Endothelial cell of umbilical vein (primary cell): ENCODE measurements at regions not wholly inside any gene's neighbourhood (a gene's known extent, or its start where the extent isn't known, plus 50 kb on each side); places are given as distances from the start of the nearest gene placed in this dataset.

Experiments used
- BruUV-seq: library from RNA; stranded (reverse); fragments of 400-500 nt; replicated peaks from 2 replicates; lab custom pipeline; 2021; lab: Mats Ljungman, UMichigan
- CTCF ChIA-PET: fragments of 300-600, 350-600 bp; sonication (Branson Sonifier 250); formaldehyde crosslinking; loops from one replicate; lab custom pipeline; 2021; ENCODE audit warnings: antibody characterized with exemption, inconsistent platforms; lab: Charles Lee
- POLR2A ChIA-PET: fragments of 300-600, 350-600 bp; sonication (Branson Sonifier 250); formaldehyde crosslinking; loops from one replicate; lab custom pipeline; 2021; ENCODE audit warnings: antibody characterized with exemption, inconsistent platforms; lab: Charles Lee
- DNase-seq: peaks from one replicate; pipeline ENCODE4 v3.0.0-alpha.2; 2011; ENCODE audit warnings: low read depth, low spot score
- FAIRE-seq: peaks from 2 replicates; lab custom pipeline; 2011; peaks lifted over from hg19 to GRCh38; lab: Jason Lieb, UNC
- H2AFZ ChIP-seq: 2 replicates; pipeline ENCODE4 v1.6.0; 2012; ENCODE audit warnings: low read depth, low read length, control low read depth, inconsistent platforms
- H3K27ac ChIP-seq: 2 replicates; pipeline ENCODE4 v1.5.1; 2011; ENCODE audit warnings: low read depth, mild to moderate bottlenecking, control low read depth, low read length, moderate library complexity; ENCODE audit not compliant: insufficient read depth
- H3K27me3 ChIP-seq, 2 experiments: 2 replicates each; pipeline versions ENCODE4 v1.6.0 to v1.6.1; 2011; ENCODE audit warnings: low read length in 2 of 2, mixed read lengths in 1 of 2; ENCODE audit not compliant: control insufficient read depth in 2 of 2, insufficient read depth in 2 of 2
- H3K36me3 ChIP-seq, 2 experiments: 2 replicates in 1 of 2; 3 replicates in 1 of 2; pipeline ENCODE4 v1.5.1; 2011; ENCODE audit warnings: low read length in 2 of 2, mild to moderate bottlenecking in 1 of 2, moderate library complexity in 1 of 2; ENCODE audit not compliant: control insufficient read depth in 2 of 2, insufficient read depth in 2 of 2; ENCODE audit errors: extremely low read depth in 1 of 2
- H3K4me1 ChIP-seq: 3 replicates; pipeline ENCODE4 v1.5.1; 2011; ENCODE audit warnings: mild to moderate bottlenecking, low read length; ENCODE audit not compliant: control insufficient read depth, insufficient read depth; ENCODE audit errors: extremely low read depth
- H3K4me2 ChIP-seq: 2 replicates; pipeline ENCODE4 v1.6.1; 2011; ENCODE audit warnings: low read length, control low read depth, mixed read lengths; ENCODE audit not compliant: insufficient read depth
- H3K4me3 ChIP-seq, 3 experiments: fragments of 200-600 bp in 1 of 3; sonication (generic), shearing (Covaris generic) in 1 of 3; replicated peaks in 1 of 3; 2 replicates each; pipeline ENCODE4 v1.5.1; 2011 to 2016; ENCODE audit warnings: control low read depth in 3 of 3, low read length in 3 of 3, mild to moderate bottlenecking in 2 of 3, inconsistent platforms in 1 of 3, low read depth in 1 of 3, moderate library complexity in 1 of 3; ENCODE audit not compliant: insufficient read depth in 1 of 3
- H3K79me2 ChIP-seq: 2 replicates; pipeline ENCODE4 v1.6.0; 2012; ENCODE audit warnings: low read length, inconsistent platforms; ENCODE audit not compliant: control insufficient read depth, insufficient read depth
- H3K9ac ChIP-seq: replicated peaks from 2 replicates; pipeline ENCODE3; 2011; ENCODE audit warnings: low read length, control low read depth; ENCODE audit not compliant: insufficient read depth; ENCODE audit errors: extremely low read depth
- H3K9me1 ChIP-seq: replicated peaks from 3 replicates; pipeline ENCODE4 v1.6.0; 2011; ENCODE audit warnings: mild to moderate bottlenecking, low read length; ENCODE audit not compliant: control insufficient read depth, insufficient read depth; ENCODE audit errors: extremely low read depth
- H3K9me3 ChIP-seq: replicated peaks from 2 replicates; pipeline ENCODE4 v1.5.1; 2012; ENCODE audit warnings: low read length, inconsistent platforms; ENCODE audit not compliant: control insufficient read depth, insufficient read depth
- H4K20me1 ChIP-seq: replicated peaks from 2 replicates; pipeline ENCODE3; 2011; ENCODE audit warnings: mild to moderate bottlenecking, low read length; ENCODE audit not compliant: control insufficient read depth, insufficient read depth; ENCODE audit errors: extremely low read depth
- EZH2 ChIP-seq: IDR thresholded peaks from 2 replicates; pipeline ENCODE4 v1.6.1; 2012; ENCODE audit warnings: borderline replicate concordance, low read depth, mild to moderate bottlenecking, moderate library complexity, low read length, inconsistent platforms; ENCODE audit not compliant: severe bottlenecking
- GATA2 ChIP-seq: IDR thresholded peaks from 2 replicates; pipeline ENCODE4 v1.7.0; 2011; ENCODE audit warnings: low read depth, mild to moderate bottlenecking, moderate library complexity, mixed read lengths, low read length; ENCODE audit not compliant: insufficient read length, insufficient read depth
- JUN ChIP-seq: IDR thresholded peaks from 2 replicates; pipeline ENCODE4 v1.6.1; 2011; ENCODE audit warnings: borderline replicate concordance, low read depth; ENCODE audit not compliant: insufficient read length, insufficient read depth
- MYC ChIP-seq: IDR thresholded peaks from one replicate; pipeline ENCODE4 v1.6.1; 2011; ENCODE audit warnings: mild to moderate bottlenecking, low read depth, low read length
- POLR2A ChIP-seq: IDR thresholded peaks from 2 replicates; pipeline ENCODE4 v1.6.1; 2012; ENCODE audit warnings: low read depth, mild to moderate bottlenecking, control low read depth, low read length
- POLR2AphosphoS5 ChIP-seq: IDR thresholded peaks from 2 replicates; pipeline ENCODE4 v1.6.1; 2012; ENCODE audit warnings: low read depth, mild to moderate bottlenecking, control low read depth, low read length, moderate library complexity; ENCODE audit not compliant: insufficient read depth
- dilution Hi-C: fragments of 300-500 bp; cut with MboI; formaldehyde crosslinking; loops from one replicate; pipeline ENCODE4 v1.15.0; 2019; ENCODE audit warnings: low sequenced_read_pairs; ENCODE audit not compliant: extremely low pct_ligation_motif_present
- intact Hi-C: fragments of 100-400 bp; cut with micrococcal nuclease; formaldehyde crosslinking; loops from one replicate; pipeline ENCODE4 v1.10.0; 2022
- TF ChIP-seq, protein P1 (sequence below): IDR thresholded peaks from 2 replicates; pipeline ENCODE4 v1.6.1; 2011; ENCODE audit not compliant: insufficient read depth, insufficient read length

- POLR2A ChIA-PET, result no interaction called here
- Histone ChIP-seq H3K27ac (no peak overlapping the region), H3K4me1 (peaks cover 3% of the 10 kb centered on the region), H3K9ac (no peak overlapping the region), H2AFZ (no peak overlapping the region), H3K79me2 (no peaks in the 10 kb centered on the region), H3K9me1 (no peaks in the 10 kb centered on the region), H3K9me3 (no peaks in the 10 kb centered on the region), H4K20me1 (no peaks in the 10 kb centered on the region), H3K27me3 (no peaks in the 10 kb centered on the region), H3K4me2 (no peak overlapping the region), H3K4me3 (no peak overlapping the region), H3K36me3 (no peaks in the 10 kb centered on the region)
- intact Hi-C loops (no loop called here), dilution Hi-C loops (no loop called here)
- FAIRE-seq (no peak), DNase-seq (no peak)
- TF ChIP-seq POLR2A (no peak), POLR2AphosphoS5 (no peak), EZH2 (no peak), MYC (no peak), JUN (no peak)
- TF ChIP-seq, protein P1, sequence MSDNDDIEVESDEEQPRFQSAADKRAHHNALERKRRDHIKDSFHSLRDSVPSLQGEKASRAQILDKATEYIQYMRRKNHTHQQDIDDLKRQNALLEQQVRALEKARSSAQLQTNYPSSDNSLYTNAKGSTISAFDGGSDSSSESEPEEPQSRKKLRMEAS, result no peak
- CTCF ChIA-PET, result no interaction called here
- BruUV-seq, result no TSS peak
These were observed 176.1 kb downstream of the AASDH start for GRCh38 chr4:56211202-56211601.

DNA sequence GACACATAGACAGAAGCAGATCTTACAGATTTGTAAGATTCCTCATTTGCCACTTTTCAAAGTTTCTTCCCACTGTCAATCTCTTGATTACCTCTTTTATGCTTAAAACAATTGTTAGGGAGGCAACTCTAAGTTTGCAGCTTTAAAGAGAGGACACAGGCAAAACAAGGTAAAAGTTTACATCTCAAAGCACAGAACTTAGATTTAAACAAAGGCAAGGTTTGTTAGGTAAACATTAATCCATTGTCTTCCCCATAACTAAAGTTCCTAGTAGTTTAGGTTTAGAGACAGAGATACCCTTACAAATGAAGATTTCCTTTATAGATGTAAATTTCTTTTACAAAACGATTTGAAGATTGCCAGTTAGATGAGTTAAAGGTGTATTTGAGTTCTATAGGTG, 176.9 kb downstream of the AASDH start:
- no TSS peak for BruUV-seq
- dilution Hi-C loops (no loop called here), intact Hi-C loops (no loop called here)
- Histone ChIP-seq H3K9ac (no peak overlapping the region), H2AFZ (no peak overlapping the region), H4K20me1 (no peaks in the 10 kb centered on the region), H3K4me2 (no peak overlapping the region), H3K36me3 (no peaks in the 10 kb centered on the region), H3K27ac (no peak overlapping the region), H3K4me3 (no peak overlapping the region), H3K79me2 (no peaks in the 10 kb centered on the region), H3K27me3 (no peaks in the 10 kb centered on the region), H3K4me1 (no peaks in the 10 kb centered on the region), H3K9me3 (no peaks in the 10 kb centered on the region), H3K9me1 (no peaks in the 10 kb centered on the region)
- ChIA-PET POLR2A (no interaction called here), CTCF (interaction anchor here (1.2 kb wide), 1 partner anchor 22 kb away, joined by 4 read pairs; no protein-coding TSS in a partner anchor)
- DNase-seq (no peak), FAIRE-seq (no peak)
- TF ChIP-seq POLR2A (no peak), GATA2 (no peak)
